ENCODE measurements at regions not wholly inside any gene's neighbourhood (a gene's known extent, or its start where the extent isn't known, plus 50 kb on each side); places are given as distances from the start of the nearest gene placed in this dataset.
"Not testable (repeated sequence)": the region's sequence is repeated elsewhere in the genome, so short reads cannot be mapped to it uniquely, and the experiment has no call there.

DNA sequence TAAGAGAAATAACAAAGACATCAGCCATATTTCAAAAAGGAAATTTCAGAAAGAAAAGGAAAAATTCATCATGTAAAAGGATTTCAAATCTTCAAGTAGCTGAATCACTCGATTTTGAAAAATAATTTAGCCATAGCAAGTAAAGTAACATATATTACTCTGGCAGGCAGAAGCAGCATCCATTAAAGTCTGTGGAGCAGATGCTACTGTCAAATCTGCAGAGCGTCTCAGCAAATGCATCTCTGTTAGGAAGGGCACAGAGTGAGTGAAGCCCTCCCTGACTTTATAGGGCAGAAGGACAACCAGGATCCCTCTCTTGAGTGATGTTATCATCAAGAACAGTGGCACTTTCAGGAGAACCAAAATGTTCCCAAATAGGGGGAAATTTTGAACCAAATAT is 445.5 kb downstream of the EFNB2 start:
- Mint-ChIP-seq H3K4me3 (no peak overlapping the region), H3K9me3 (no peaks in the 10 kb centered on the region), H3K27me3 (no peaks in the 10 kb centered on the region), H3K4me1 (no peaks in the 10 kb centered on the region), H3K27ac (no peak overlapping the region)
- ATAC-seq (no peak), DNase-seq (no peak)

DNA sequence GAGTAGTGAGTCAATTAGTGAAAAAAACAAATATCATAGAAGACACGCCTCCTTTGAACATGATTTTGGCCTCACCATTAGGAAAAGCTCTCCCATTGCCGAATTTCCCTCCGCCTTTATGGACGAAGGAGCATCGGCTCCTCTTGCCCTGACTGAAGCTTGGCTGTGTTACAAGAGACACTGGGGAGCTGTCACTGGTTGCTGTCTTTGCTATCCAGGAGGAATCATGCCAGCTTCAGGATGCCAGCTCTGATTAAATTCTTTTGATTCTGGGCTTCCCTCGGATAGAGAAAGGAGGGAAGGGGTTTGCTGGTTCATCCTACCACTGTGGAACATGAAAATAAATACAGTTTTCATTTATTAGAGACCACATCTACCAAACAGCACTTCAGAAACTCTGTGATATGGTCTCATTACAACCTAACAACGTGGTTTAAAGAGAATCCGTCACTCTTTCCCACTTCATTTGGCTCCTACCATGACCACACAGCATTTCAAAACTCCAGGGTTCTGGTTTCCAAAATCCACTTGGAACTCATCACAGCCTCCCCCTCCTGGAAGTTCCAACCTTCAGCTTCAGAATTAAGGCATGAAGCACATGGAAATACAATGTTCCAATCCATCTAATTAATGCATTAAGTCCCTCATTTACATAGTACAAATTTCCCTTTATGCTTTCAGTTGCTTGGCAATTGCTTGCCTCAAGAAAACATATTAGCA is 446.0 kb downstream of the EFNB2 start:
- Mint-ChIP-seq H3K4me1 (no peaks in the 10 kb centered on the region), H3K27me3 (no peaks in the 10 kb centered on the region), H3K9me3 (no peaks in the 10 kb centered on the region), H3K4me3 (no peak overlapping the region), H3K27ac (no peak overlapping the region)
- DNase-seq (no peak), ATAC-seq (no peak)

DNA sequence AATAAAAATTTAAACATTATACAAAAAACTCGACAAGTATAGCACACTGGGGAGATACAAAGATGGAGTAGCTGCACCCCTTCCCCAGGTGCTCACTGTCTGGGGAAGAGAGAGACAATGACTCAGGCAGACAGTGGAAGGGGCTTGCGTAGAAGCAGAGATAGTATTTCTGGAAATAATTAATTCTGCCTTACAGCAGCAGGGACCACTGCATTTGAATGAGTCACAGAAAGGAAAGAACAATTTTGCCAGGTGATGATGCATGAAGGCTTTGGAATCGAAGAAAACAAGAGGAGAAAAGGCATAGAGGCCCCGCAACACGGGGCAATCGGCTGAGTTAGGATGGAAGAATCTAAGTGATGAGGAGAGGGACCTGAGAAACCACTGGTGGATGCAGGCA is 447.4 kb downstream of the EFNB2 start:
- Mint-ChIP-seq H3K4me3 (no peak overlapping the region), H3K27ac (no peak overlapping the region), H3K27me3 (no peaks in the 10 kb centered on the region), H3K4me1 (no peaks in the 10 kb centered on the region), H3K9me3 (no peaks in the 10 kb centered on the region)
- ATAC-seq: no peak
- DNase-seq: no peak

DNA sequence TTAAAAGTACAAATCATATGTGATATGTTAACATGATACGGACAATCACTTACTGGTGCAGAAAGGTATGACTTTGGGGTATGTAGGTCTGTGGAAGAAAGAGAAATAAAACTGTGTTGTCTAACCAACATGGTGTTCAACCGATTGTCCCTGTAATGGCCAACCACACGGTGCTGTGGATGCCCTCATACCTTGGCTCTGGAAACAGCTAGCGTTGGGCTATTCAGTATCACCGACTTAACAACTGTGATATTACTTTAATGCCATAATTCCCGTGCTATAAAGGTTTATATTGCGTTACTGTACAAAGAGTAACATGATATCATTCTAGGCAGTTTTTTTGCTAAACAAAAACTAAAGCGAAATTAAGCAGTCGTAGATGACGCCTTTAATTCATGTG is 448.3 kb downstream of the EFNB2 start:
- Mint-ChIP-seq H3K9me3 (no peaks in the 10 kb centered on the region), H3K4me3 (no peak overlapping the region), H3K27me3 (no peaks in the 10 kb centered on the region), H3K4me1 (no peaks in the 10 kb centered on the region), H3K27ac (no peak overlapping the region)
- ATAC-seq: no peak
- DNase-seq: no peak

DNA sequence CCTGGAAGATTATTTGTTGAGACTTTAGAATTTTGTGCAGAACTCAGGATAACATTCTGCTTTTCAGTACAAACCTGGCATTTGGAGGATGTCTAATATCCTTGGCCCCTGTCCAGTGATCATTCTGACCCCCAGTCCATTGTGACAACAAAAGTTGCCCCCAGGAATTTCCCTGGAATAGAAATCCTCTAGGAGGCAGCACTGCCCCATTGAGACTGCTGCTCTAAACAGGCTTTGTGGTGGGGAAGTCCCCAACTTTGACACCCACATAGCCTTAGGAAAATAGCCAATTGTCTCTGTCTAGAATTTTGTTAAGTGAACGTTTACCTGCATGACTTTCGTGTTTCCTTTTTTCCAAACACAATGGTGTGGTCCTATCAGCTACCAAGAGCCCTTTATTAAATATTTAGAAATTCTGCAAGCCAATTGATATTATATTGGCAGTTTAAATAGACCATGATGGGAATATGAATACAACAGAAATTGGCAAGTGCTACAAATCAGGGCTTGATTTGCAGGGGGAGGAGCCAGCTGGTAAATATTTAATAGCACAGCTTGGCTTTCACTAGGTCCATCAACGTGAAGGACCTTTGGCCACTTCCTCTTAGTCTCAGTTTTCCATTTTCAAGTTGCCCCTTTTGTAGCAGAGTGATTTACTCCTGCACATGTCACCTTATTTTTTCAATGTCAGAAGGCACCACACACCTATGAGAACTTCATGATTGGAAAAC is 451.7 kb downstream of the EFNB2 start:
- H3K27me3 Mint-ChIP-seq: no peaks in the 10 kb centered on the region
- no peak overlapping the region for H3K27ac Mint-ChIP-seq
- H3K9me3 Mint-ChIP-seq: no peaks in the 10 kb centered on the region
- no peak overlapping the region for H3K4me3 Mint-ChIP-seq
- ATAC-seq (peak; percentile 50), DNase-seq (peak in 1 of 2 donors; percentile 20)
- H3K4me1 Mint-ChIP-seq: no peaks in the 10 kb centered on the region

DNA sequence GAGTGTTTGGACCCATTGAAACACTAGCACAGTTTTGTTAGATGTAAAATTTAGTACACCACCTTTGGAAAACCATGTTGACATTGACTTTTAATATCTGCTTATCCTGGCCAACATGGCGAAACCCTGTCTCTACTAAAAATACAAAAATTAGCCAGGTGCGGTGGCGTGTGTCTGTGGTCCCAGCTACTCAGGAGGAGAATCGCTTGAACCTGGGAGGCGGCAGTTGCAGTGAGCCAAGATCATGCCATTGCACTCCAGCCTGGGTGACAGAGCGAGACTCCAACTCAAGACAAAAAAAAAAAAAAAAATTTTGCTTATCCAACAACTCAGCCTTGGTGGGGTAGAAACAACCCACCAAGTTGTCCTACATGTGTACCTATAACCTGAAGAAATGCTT is 454.2 kb downstream of the EFNB2 start:
- not testable (repeated sequence) for H3K27me3 Mint-ChIP-seq, H3K27ac Mint-ChIP-seq, H3K4me3 Mint-ChIP-seq, DNase-seq, H3K9me3 Mint-ChIP-seq, H3K4me1 Mint-ChIP-seq, ATAC-seq

DNA sequence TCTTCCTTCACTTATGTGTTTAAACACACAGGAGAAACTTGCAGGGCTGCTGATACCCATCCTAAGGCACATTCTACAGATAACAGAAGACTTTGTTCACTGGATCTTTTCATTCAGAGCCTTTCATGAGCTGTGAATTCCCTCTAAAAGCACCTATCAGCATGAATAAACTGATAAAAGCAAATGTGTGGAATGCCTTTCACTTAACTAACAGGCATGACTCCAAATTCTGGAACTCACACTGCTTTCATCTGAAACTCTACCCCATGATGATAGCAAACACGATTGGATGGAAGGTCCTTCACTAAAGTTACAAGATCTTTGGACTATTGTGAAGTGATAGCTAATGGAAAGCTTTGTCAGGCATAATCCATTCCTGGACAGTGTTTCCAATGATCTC is 457.3 kb downstream of the EFNB2 start:
- Mint-ChIP-seq H3K4me3 (no peak overlapping the region), H3K27me3 (no peaks in the 10 kb centered on the region), H3K27ac (no peak overlapping the region), H3K9me3 (no peaks in the 10 kb centered on the region), H3K4me1 (no peaks in the 10 kb centered on the region)
- ATAC-seq: no peak
- no peak for DNase-seq

DNA sequence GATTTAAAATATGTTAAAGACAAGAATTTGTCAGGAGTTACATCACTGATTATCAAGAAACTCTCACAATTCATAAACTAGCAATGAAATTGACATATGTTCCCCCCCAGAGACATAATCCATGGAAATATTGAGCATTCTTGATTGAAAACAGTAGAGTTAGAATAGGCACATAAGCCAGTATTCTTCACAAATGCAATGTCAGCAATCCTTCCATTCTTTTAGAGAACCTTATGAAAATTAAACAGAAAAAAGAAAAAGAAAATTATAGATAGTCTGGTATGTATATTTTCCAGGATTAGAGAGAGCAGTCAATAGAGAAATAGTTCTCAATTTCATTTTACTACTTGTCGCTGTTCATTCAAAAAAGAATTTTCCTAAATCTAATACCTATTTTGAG is 458.4 kb downstream of the EFNB2 start:
- no peak overlapping the region for H3K27ac Mint-ChIP-seq
- no peak for ATAC-seq

DNA sequence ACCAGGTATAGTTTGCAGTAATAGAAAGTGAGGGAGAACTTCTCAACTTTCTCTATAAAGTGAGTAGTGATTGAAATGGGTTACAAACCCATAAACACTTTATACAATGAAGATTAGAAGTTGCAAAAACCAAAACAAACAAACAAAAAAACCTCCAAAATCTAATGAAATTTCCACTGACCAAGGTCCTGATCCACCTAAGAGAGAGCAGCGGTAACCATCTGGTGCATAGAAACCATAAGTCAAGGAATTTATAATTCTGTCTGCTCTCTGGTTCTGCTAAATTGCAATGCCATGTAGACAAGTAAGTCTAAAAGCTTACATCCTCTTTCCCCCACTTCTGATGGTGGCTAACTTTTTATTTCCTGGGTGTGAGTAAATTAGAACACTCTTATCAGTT is 463.4 kb downstream of the EFNB2 start:
- no peak for DNase-seq
- Mint-ChIP-seq H3K27ac (no peak overlapping the region), H3K27me3 (no peaks in the 10 kb centered on the region), H3K4me1 (no peaks in the 10 kb centered on the region), H3K9me3 (no peaks in the 10 kb centered on the region), H3K4me3 (no peak overlapping the region)
- no peak for ATAC-seq

More for the DNA sequence above, 458.4 kb downstream of the EFNB2 start:
- no peaks in the 10 kb centered on the region for H3K4me1 Mint-ChIP-seq
- no peak overlapping the region for H3K4me3 Mint-ChIP-seq
- H3K9me3 Mint-ChIP-seq: no peaks in the 10 kb centered on the region
- no peak for DNase-seq
- no peaks in the 10 kb centered on the region for H3K27me3 Mint-ChIP-seq

DNA sequence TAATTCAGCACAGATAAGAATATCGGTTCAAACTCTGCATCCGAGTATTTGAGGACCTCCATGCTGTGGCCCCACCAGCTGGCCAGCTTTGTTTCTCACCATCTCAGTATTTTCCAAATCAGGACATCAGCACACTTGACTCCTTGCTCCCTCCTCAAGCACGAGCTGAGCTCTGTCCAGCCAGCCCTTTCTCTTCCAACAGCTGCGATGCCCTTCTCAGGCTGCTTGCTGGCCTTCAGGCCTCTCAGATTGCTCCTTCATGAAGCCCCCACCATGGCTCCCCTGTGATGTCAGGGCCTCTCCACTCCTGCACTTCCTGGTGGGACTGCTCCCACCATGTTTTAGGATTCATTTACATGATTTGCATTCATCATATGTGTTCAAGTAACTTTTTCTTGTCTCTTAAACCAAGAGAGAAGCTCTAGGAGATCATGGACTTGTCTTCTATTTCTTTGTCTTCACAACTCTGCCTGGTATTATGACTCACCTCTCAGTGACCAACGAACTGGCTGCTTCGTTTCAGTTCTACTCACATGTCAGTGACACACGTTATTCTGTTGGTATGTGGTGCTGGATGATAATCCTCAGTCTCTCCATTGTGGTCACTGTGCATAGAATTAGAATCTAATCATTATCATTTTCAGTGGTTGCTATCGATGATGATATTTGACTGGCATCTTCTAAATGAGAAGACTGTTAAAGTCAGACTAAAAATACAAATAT is 471.7 kb downstream of the EFNB2 start:
- ATAC-seq (no peak), DNase-seq (no peak)
- H3K4me3 Mint-ChIP-seq: no peak overlapping the region
- no peaks in the 10 kb centered on the region for H3K27me3 Mint-ChIP-seq
- H3K4me1 Mint-ChIP-seq: no peaks in the 10 kb centered on the region
- no peaks in the 10 kb centered on the region for H3K9me3 Mint-ChIP-seq
- no peak overlapping the region for H3K27ac Mint-ChIP-seq

DNA sequence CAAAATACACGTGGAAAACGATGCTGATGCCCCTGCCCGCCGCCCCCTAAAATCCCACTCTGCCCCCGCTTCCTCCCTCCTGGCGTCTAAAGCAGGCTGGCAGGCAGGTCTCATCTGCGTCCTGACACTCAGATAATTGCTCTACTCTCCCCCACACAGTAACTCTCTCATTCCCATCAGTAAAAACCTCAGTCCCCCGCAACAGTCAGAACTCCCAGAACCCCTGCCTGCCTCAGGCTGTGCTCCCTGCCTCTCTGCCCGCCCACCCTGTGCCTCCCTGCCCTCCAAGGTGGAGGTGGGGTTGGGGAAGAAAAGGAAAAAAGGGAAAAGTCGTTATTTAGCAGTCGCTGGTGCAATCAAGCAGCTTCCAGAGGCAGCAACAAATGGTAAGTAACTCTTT is 473.7 kb downstream of the EFNB2 start:
- no peaks in the 10 kb centered on the region for H3K4me1 Mint-ChIP-seq
- no peak for ATAC-seq
- H3K4me3 Mint-ChIP-seq: no peak overlapping the region
- H3K9me3 Mint-ChIP-seq: no peaks in the 10 kb centered on the region
- DNase-seq: no peak
- H3K27me3 Mint-ChIP-seq: peaks cover 2% of the 10 kb centered on the region
- no peak overlapping the region for H3K27ac Mint-ChIP-seq

DNA sequence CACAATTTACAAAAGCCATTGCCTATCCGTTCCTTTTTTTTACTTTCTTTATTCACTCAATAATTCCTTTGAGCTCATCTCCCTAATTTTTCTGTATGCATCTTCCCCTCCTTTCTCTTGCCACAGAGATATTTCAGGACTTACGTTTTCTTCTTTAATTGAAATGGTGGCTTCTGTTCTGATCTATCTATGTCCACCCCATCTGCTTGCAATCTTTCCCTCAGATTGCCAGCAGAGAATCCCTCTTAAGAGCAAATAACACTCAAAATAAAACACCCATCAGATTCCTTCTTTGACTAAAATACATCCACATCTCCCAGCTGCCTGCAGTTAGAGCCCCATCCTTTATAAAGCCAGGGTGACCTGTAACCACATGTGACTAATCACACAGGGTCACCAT is 478.6 kb downstream of the EFNB2 start:
- Mint-ChIP-seq H3K4me1 (no peaks in the 10 kb centered on the region), H3K4me3 (no peak overlapping the region), H3K27me3 (peaks cover 16% of the 10 kb centered on the region), H3K9me3 (no peaks in the 10 kb centered on the region), H3K27ac (no peak overlapping the region)
- DNase-seq (no peak), ATAC-seq (no peak)

DNA sequence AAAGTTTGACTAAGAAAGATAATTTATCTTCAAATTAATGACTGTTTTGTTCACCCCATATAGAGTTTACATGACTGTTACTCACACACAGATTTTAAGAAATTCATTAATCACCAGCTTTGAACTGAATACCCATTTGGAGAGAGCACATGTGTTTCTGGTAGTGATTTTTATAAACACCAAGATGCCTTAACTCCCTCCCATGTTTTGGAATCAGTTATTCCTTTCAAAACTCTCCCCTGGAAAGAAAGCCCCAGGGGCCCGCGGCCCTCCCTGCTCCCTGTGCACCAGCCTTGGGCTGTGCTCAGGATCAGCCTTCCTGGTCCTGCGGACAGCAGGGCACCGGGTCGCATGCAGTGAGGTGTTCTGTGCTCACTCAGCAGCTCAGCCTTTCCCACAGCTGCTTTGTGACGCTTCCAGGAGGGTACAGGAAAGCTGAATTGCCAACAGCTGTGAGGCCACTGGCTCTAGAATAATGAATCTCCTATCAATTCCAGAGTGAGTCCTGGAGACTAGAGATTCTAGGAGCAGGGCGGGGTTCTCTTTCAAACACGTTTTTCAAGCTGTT is 483.2 kb downstream of the EFNB2 start:
- ATAC-seq (no peak), DNase-seq (no peak)
- Mint-ChIP-seq H3K4me3 (no peak overlapping the region), H3K9me3 (no peaks in the 10 kb centered on the region), H3K4me1 (no peaks in the 10 kb centered on the region), H3K27ac (no peak overlapping the region), H3K27me3 (peaks cover 24% of the 10 kb centered on the region)

DNA sequence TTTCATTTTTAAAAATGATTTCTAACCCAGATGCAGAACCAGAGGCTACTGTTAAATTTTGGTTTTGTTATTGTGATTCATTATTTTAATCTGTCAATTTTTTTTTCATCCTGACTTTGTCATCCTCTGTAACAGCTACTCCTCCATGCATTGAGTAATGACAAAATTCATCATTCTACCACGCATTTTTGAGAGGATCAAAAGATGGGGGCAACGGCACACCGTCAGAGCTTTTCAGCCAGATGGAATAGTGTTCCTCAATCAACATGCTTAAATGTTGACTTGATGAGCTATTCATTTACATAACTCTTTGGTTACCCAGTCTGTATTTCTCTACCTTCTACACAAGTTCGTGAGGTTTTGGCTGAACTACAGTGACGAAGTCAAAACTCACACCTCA is 486.3 kb downstream of the EFNB2 start:
- DNase-seq: no peak
- no peak for ATAC-seq
- Mint-ChIP-seq H3K4me3 (no peak overlapping the region), H3K4me1 (no peaks in the 10 kb centered on the region), H3K27ac (no peak overlapping the region), H3K9me3 (no peaks in the 10 kb centered on the region), H3K27me3 (peaks cover 15% of the 10 kb centered on the region)

DNA sequence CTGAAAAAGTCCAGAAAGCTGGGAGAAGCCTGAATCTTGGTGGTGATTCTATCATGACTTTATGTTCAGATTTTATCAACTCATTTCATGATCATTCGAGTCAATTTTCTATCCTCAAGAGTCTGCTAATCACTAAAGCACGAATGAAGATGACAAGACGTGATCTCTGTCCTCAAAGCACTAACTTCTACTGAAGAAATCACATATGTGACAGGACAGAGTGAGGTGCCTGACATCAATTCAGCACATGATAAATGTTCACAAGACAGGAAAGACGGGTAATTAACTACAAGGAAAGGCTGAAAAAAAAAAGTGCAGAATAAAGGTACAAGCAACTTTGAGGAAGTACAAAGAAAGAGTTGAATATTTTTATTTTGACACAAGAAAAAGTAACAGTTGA is 487.1 kb downstream of the EFNB2 start:
- ATAC-seq: no peak
- H3K27me3 Mint-ChIP-seq: peaks cover 15% of the 10 kb centered on the region

DNA sequence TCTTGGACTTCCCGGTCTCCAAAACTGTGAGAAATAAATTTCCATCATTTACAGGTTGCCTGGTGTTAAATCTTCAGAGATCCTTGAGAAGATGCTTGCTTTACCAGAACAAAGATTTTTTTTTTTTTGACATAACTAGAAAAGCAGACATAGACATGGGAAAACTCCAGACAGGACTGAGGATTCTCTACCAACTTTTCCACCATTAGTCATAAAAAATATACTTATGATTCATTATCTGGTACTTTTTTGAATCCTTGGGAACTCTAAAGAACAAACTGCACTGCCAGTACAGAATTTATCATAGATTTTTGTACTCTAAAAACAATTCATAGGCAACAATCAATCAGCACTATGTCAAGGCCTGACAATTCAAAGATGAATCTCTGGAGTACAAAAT is 487.6 kb downstream of the EFNB2 start:
- Mint-ChIP-seq H3K27ac (no peak overlapping the region), H3K9me3 (no peaks in the 10 kb centered on the region), H3K27me3 (peaks cover 15% of the 10 kb centered on the region), H3K4me1 (no peaks in the 10 kb centered on the region), H3K4me3 (no peak overlapping the region)
- DNase-seq (no peak), ATAC-seq (no peak)

More for the DNA sequence above, 487.1 kb downstream of the EFNB2 start:
- Mint-ChIP-seq H3K4me3 (no peak overlapping the region), H3K9me3 (no peaks in the 10 kb centered on the region), H3K27ac (no peak overlapping the region), H3K4me1 (no peaks in the 10 kb centered on the region)
- DNase-seq: no peak

All from stimulated activated naive CD8-positive, alpha-beta T cell treated with anti-CD3 and anti-CD28 coated beads, Interleukin-15, amount 100 ng/mL, for 72 hours (primary cell).